Neural cell (in vitro differentiated cells): ENCODE measurements at regions not wholly inside any gene's neighbourhood (a gene's known extent, or its start where the extent isn't known, plus 50 kb on each side); places are given as distances from the start of the nearest gene placed in this dataset.

Experiments used
- H2AFZ ChIP-seq: fragments of 200-600, 300-800 bp; sonication (generic), shearing (Covaris generic); 2 replicates; pipeline ENCODE4 v1.6.0; 2014; ENCODE audit warnings: low read depth, mild to moderate bottlenecking, antibody characterized with exemption, low read length, moderate library complexity
- H3F3A ChIP-seq: fragments of 200-600 bp; shearing (Covaris generic); 2 replicates; pipeline ENCODE4 v1.6.1; 2016; ENCODE audit warnings: mild to moderate bottlenecking, moderate library complexity, mixed read lengths, antibody characterized with exemption, low read length; ENCODE audit not compliant: insufficient read depth, poor library complexity, severe bottlenecking
- H3K27ac ChIP-seq: fragments of 200-600, 300-800 bp; sonication (generic), shearing (Covaris generic); 2 replicates; pipeline ENCODE4 v1.5.1; 2014; ENCODE audit warnings: mild to moderate bottlenecking, low read length, moderate library complexity
- H3K27me3 ChIP-seq: fragments of 300-800, 200-600 bp; sonication (generic), shearing (Covaris generic); 2 replicates; pipeline ENCODE4 v1.6.0; 2014; ENCODE audit warnings: mild to moderate bottlenecking, low read depth, low read length, moderate library complexity; ENCODE audit not compliant: insufficient read depth
- H3K36me3 ChIP-seq: fragments of 300-800, 200-600 bp; sonication (generic), shearing (Covaris generic); 2 replicates; pipeline ENCODE4 v1.5.1; 2014; ENCODE audit warnings: mild to moderate bottlenecking, antibody characterized with exemption, low read length, moderate library complexity; ENCODE audit not compliant: insufficient read depth
- H3K4me2 ChIP-seq: fragments of 300-800, 200-600 bp; sonication (generic), shearing (Covaris generic); 2 replicates; pipeline ENCODE4 v1.6.0; 2014; ENCODE audit warnings: mild to moderate bottlenecking, low read length
- H3K4me3 ChIP-seq: fragments of 300-800, 200-600 bp; sonication (generic), shearing (Covaris generic); 2 replicates; pipeline ENCODE4 v1.5.1; 2014; ENCODE audit warnings: mild to moderate bottlenecking, low read length, moderate library complexity
- H3K79me2 ChIP-seq: fragments of 200-600 bp; shearing (Covaris generic); replicated peaks from 2 replicates; pipeline ENCODE4 v1.6.0; 2014; ENCODE audit warnings: mild to moderate bottlenecking, low read length, moderate library complexity; ENCODE audit not compliant: insufficient read depth
- H3K9ac ChIP-seq: fragments of 300-800, 200-600 bp; sonication (generic), shearing (Covaris generic); 2 replicates; pipeline ENCODE4 v1.6.1; 2016; ENCODE audit warnings: mild to moderate bottlenecking, low read length, mixed read lengths
- H3K9me2 ChIP-seq: fragments of 200-600 bp; shearing (Covaris generic); 2 replicates; pipeline ENCODE4 v1.6.1; 2016; ENCODE audit warnings: mild to moderate bottlenecking, low read length, mixed read lengths; ENCODE audit not compliant: insufficient read depth
- H3K9me3 ChIP-seq: fragments of 200-600, 300-800 bp; sonication (generic), shearing (Covaris generic); 2 replicates; pipeline ENCODE4 v1.6.1; 2016; ENCODE audit warnings: mild to moderate bottlenecking, mixed run types, low read length, moderate library complexity, mixed read lengths
- H4K20me1 ChIP-seq: fragments of 200-600 bp; shearing (Covaris generic); 2 replicates; pipeline ENCODE4 v1.6.1; 2016; ENCODE audit warnings: mild to moderate bottlenecking, mixed run types; ENCODE audit not compliant: insufficient read depth
- EP300 ChIP-seq: fragments of 450-650 bp; conservative IDR thresholded peaks from 2 replicates; pipeline ENCODE4 v1.6.1; 2014; ENCODE audit warnings: antibody characterized with exemption, mild to moderate bottlenecking, moderate library complexity; ENCODE audit not compliant: poor library complexity, severe bottlenecking
- EZH2 ChIP-seq: fragments of 200-600, 300-800 bp; shearing (Covaris generic), sonication (generic); IDR thresholded peaks from 2 replicates; pipeline ENCODE4 v1.6.1; 2014; ENCODE audit warnings: antibody characterized with exemption, low read length, borderline replicate concordance, mild to moderate bottlenecking; ENCODE audit not compliant: insufficient read depth, poor library complexity, severe bottlenecking
- MXI1 ChIP-seq: fragments of 450-650 bp; conservative IDR thresholded peaks from 2 replicates; pipeline ENCODE4 v1.6.1; 2014; ENCODE audit warnings: antibody characterized with exemption, mild to moderate bottlenecking; ENCODE audit not compliant: poor library complexity, severe bottlenecking
- POLR2AphosphoS5 ChIP-seq: IDR thresholded peaks from 2 replicates; pipeline ENCODE4 v1.6.1; 2012
- RAD21 ChIP-seq: fragments of 450-650 bp; conservative IDR thresholded peaks from 2 replicates; pipeline ENCODE4 v1.6.1; 2014; ENCODE audit warnings: antibody characterized with exemption, mild to moderate bottlenecking, moderate library complexity
- SMC3 ChIP-seq: fragments of 450-650 bp; conservative IDR thresholded peaks from 2 replicates; pipeline ENCODE4 v1.6.1; 2014; ENCODE audit warnings: antibody characterized with exemption, mild to moderate bottlenecking, moderate library complexity; ENCODE audit not compliant: poor library complexity
- TAF1 ChIP-seq: IDR thresholded peaks from 2 replicates; pipeline ENCODE4 v1.6.1; 2012; ENCODE audit warnings: low read depth
- TF ChIP-seq, protein P1 (sequence below): fragments of 450-650 bp; IDR thresholded peaks from 2 replicates; pipeline ENCODE4 v1.5.1; 2014; ENCODE audit warnings: antibody characterized with exemption, mild to moderate bottlenecking, moderate library complexity; ENCODE audit not compliant: poor library complexity, severe bottlenecking
- TF ChIP-seq, protein P2 (sequence below): IDR thresholded peaks from 2 replicates; pipeline ENCODE4 v1.6.1; 2012; ENCODE audit warnings: borderline replicate concordance

DNA sequence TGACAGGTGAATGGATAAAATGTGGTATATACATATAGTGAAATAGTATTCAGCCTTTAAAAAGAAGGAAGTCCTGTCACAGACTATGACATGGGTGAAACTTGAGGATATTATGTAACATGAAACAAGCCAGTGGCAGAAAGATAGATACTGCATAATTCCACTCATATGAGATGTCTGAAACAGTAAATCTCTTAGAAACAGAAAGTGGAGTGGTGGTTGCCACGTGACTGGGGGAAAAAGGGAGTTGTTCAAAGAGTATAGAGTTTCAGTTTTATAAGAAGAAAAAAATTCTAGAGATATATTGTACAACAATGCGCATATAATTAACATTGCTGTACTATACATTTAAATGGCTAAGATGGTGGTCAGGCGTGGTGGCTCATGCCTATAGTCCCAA, 178.2 kb upstream of the ATP5MC3 start:
- Histone ChIP-seq H4K20me1 (no peaks in the 10 kb centered on the region), H2AFZ (no peak overlapping the region), H3F3A (no peaks in the 10 kb centered on the region), H3K4me3 (no peak overlapping the region), H3K9ac (no peak overlapping the region), H3K27me3 (no peaks in the 10 kb centered on the region), H3K9me3 (no peaks in the 10 kb centered on the region), H3K4me2 (no peak overlapping the region), H3K27ac (no peak overlapping the region), H3K9me2 (no peaks in the 10 kb centered on the region), H3K79me2 (no peaks in the 10 kb centered on the region), H3K36me3 (no peaks in the 10 kb centered on the region)
- TF ChIP-seq TAF1 (no peak), EZH2 (no peak)

DNA sequence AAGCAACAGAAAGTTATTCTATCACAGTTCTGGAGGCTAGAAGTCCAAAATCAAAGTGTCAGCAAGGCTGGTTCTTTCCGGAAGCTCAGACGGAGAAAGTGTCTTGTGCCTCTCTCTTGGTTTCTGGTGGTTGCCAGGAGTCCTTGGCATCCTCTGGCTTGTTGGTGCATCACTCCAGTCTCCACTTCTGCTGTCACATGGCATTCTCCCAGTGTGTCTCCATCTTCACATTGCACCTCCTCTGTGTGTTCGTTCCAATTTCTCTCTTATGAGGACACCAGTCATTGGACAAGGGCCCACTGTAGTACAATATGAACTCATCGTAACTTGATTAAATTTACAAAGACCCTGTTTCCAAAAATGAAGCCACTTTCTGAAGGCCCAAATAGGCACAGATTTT, 175.4 kb upstream of the ATP5MC3 start:
- H3F3A ChIP-seq = no peaks in the 10 kb centered on the region
- no peaks in the 10 kb centered on the region for H4K20me1 ChIP-seq
- TF ChIP-seq EP300 (no peak), TAF1 (no peak), RAD21 (no peak), MXI1 (no peak), SMC3 (no peak), EZH2 (no peak), POLR2AphosphoS5 (no peak)
- TF ChIP-seq, protein P1, sequence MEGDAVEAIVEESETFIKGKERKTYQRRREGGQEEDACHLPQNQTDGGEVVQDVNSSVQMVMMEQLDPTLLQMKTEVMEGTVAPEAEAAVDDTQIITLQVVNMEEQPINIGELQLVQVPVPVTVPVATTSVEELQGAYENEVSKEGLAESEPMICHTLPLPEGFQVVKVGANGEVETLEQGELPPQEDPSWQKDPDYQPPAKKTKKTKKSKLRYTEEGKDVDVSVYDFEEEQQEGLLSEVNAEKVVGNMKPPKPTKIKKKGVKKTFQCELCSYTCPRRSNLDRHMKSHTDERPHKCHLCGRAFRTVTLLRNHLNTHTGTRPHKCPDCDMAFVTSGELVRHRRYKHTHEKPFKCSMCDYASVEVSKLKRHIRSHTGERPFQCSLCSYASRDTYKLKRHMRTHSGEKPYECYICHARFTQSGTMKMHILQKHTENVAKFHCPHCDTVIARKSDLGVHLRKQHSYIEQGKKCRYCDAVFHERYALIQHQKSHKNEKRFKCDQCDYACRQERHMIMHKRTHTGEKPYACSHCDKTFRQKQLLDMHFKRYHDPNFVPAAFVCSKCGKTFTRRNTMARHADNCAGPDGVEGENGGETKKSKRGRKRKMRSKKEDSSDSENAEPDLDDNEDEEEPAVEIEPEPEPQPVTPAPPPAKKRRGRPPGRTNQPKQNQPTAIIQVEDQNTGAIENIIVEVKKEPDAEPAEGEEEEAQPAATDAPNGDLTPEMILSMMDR = no peak
- TF ChIP-seq, protein P2, sequence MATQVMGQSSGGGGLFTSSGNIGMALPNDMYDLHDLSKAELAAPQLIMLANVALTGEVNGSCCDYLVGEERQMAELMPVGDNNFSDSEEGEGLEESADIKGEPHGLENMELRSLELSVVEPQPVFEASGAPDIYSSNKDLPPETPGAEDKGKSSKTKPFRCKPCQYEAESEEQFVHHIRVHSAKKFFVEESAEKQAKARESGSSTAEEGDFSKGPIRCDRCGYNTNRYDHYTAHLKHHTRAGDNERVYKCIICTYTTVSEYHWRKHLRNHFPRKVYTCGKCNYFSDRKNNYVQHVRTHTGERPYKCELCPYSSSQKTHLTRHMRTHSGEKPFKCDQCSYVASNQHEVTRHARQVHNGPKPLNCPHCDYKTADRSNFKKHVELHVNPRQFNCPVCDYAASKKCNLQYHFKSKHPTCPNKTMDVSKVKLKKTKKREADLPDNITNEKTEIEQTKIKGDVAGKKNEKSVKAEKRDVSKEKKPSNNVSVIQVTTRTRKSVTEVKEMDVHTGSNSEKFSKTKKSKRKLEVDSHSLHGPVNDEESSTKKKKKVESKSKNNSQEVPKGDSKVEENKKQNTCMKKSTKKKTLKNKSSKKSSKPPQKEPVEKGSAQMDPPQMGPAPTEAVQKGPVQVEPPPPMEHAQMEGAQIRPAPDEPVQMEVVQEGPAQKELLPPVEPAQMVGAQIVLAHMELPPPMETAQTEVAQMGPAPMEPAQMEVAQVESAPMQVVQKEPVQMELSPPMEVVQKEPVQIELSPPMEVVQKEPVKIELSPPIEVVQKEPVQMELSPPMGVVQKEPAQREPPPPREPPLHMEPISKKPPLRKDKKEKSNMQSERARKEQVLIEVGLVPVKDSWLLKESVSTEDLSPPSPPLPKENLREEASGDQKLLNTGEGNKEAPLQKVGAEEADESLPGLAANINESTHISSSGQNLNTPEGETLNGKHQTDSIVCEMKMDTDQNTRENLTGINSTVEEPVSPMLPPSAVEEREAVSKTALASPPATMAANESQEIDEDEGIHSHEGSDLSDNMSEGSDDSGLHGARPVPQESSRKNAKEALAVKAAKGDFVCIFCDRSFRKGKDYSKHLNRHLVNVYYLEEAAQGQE = no peak
- H3K9me2 ChIP-seq = no peaks in the 10 kb centered on the region
- H3K27me3 ChIP-seq = no peaks in the 10 kb centered on the region
- H3K36me3 ChIP-seq = no peaks in the 10 kb centered on the region
- no peaks in the 10 kb centered on the region for H3K9me3 ChIP-seq
- no peak overlapping the region for H3K9ac ChIP-seq
- no peak overlapping the region for H3K4me3 ChIP-seq
- H3K27ac ChIP-seq = no peak overlapping the region
- no peak overlapping the region for H2AFZ ChIP-seq
- H3K79me2 ChIP-seq = no peaks in the 10 kb centered on the region
- H3K4me2 ChIP-seq = no peak overlapping the region

DNA sequence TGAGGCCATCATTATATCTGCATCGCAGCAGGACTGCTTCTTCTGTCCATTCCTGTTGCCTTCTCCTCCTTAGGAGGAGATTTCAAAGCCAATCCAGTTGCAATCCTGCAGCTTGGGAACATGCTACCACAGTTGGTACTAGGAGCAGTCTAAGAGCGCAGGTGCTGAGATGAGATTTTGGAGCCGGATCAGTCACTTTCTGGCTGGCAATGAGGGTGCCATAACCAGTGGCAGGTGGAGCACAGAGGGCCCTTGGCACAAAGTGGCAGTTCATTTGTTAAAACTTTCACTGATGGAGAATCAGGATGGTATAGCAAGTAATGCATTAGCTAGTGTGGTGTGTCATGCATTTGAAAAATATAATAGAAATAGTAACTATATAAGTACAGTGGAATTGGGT, 173.7 kb upstream of the ATP5MC3 start:
- H3F3A ChIP-seq = no peaks in the 10 kb centered on the region
- no peak overlapping the region for H3K4me2 ChIP-seq
- no peak for TF ChIP-seq SMC3
- TF ChIP-seq, protein P1 = no peak
- no peak for TF ChIP-seq RAD21

More for the DNA sequence above, 173.7 kb upstream of the ATP5MC3 start:
- Histone ChIP-seq H4K20me1 (no peaks in the 10 kb centered on the region), H2AFZ (no peak overlapping the region), H3K4me3 (no peak overlapping the region), H3K9me3 (no peaks in the 10 kb centered on the region), H3K9ac (no peak overlapping the region), H3K36me3 (no peaks in the 10 kb centered on the region), H3K27me3 (no peaks in the 10 kb centered on the region), H3K9me2 (no peaks in the 10 kb centered on the region), H3K27ac (no peak overlapping the region), H3K79me2 (no peaks in the 10 kb centered on the region)
